ENCODE measurements at regions not wholly inside any gene's neighbourhood (a gene's known extent, or its start where the extent isn't known, plus 50 kb on each side); places are given as distances from the start of the nearest gene placed in this dataset.
"Not testable (repeated sequence)": the region's sequence is repeated elsewhere in the genome, so short reads cannot be mapped to it uniquely, and the experiment has no call there.

- no peak for DNase-seq
Observed at GRCh38 chr12:24356240-24356804, 406.9 kb upstream of the SOX5 start.

GRCh38 chr12:24352363-24352762 is 402.9 kb upstream of the SOX5 start:
- DNase-seq: no peak

GRCh38 chr12:24349051-24349799 is 399.8 kb upstream of the SOX5 start:
- DNase-seq: no peak

- not testable (repeated sequence) for DNase-seq
Observed at GRCh38 chr12:24348180-24348579, 398.7 kb upstream of the SOX5 start.

- no peak for DNase-seq
Observed at GRCh38 chr12:24328261-24328660, 378.8 kb upstream of the SOX5 start.

GRCh38 chr12:24325331-24325730 is 375.9 kb upstream of the SOX5 start:
- DNase-seq: no peak

GRCh38 chr12:24307716-24308335 is 358.4 kb upstream of the SOX5 start:
- DNase-seq: no peak

- no peak for DNase-seq
Observed at GRCh38 chr12:24307153-24307552, 357.7 kb upstream of the SOX5 start.

- no peak for DNase-seq
Observed at GRCh38 chr12:24306001-24306400, 356.5 kb upstream of the SOX5 start.

GRCh38 chr12:24304285-24304684 is 354.8 kb upstream of the SOX5 start:
- DNase-seq: no peak

GRCh38 chr12:24302708-24303107 is 353.2 kb upstream of the SOX5 start:
- no peak for DNase-seq

GRCh38 chr12:24297516-24297915 is 348.0 kb upstream of the SOX5 start:
- no peak for DNase-seq

- no peak for DNase-seq
Observed at GRCh38 chr12:24293549-24293948, 344.1 kb upstream of the SOX5 start.

- no peak for DNase-seq
Observed at GRCh38 chr12:24287963-24288362, 338.5 kb upstream of the SOX5 start.

- DNase-seq: no peak
Observed at GRCh38 chr12:24285448-24285847, 336.0 kb upstream of the SOX5 start.

- no peak for DNase-seq
Observed at GRCh38 chr12:24281341-24281740, 331.9 kb upstream of the SOX5 start.

- DNase-seq: peak; percentile 1
Observed at GRCh38 chr12:24280056-24280842, 330.8 kb upstream of the SOX5 start.

- no peak for DNase-seq
Observed at GRCh38 chr12:24278832-24279231, 329.4 kb upstream of the SOX5 start.

- DNase-seq: no peak
Observed at GRCh38 chr12:24270965-24271364, 321.5 kb upstream of the SOX5 start.

GRCh38 chr12:24270464-24270863 is 321.0 kb upstream of the SOX5 start:
- no peak for DNase-seq

- no peak for DNase-seq
Observed at GRCh38 chr12:24268663-24269186, 319.3 kb upstream of the SOX5 start.

- no peak for DNase-seq
Observed at GRCh38 chr12:24266982-24267381, 317.5 kb upstream of the SOX5 start.

- DNase-seq: no peak
Observed at GRCh38 chr12:24256684-24257083, 307.2 kb upstream of the SOX5 start.
